Large intestine (tissue), 3 donors: ENCODE measurements at regions not wholly inside any gene's neighbourhood (a gene's known extent, or its start where the extent isn't known, plus 50 kb on each side); places are given as distances from the start of the nearest gene placed in this dataset.
"Not testable (repeated sequence)": the region's sequence is repeated elsewhere in the genome, so short reads cannot be mapped to it uniquely, and the experiment has no call there.

Experiments used
- DNase-seq, 2 donors: peaks; one replicate each; pipeline versions ENCODE4 v3.0.0 to v3.0.0-alpha.2; 2013
- H3K27ac ChIP-seq: one replicate; pipeline ENCODE4 v1.5.1; 2013; ENCODE audit warnings: low read length
- H3K27me3 ChIP-seq: 2 replicates; pipeline ENCODE4 v1.6.1; 2013; ENCODE audit warnings: low read length; ENCODE audit not compliant: control insufficient read depth, insufficient read depth
- H3K36me3 ChIP-seq: 2 replicates; pipeline ENCODE4 v1.6.1; 2013; ENCODE audit warnings: low read length; ENCODE audit not compliant: control insufficient read depth, insufficient read depth
- H3K4me1 ChIP-seq: one replicate; pipeline ENCODE4 v1.6.1; 2013; ENCODE audit warnings: low read length; ENCODE audit not compliant: control insufficient read depth, insufficient read depth
- H3K4me3 ChIP-seq: one replicate; pipeline ENCODE4 v1.5.1; 2013; ENCODE audit warnings: low read length
- H3K9me3 ChIP-seq: one replicate; pipeline ENCODE4 v1.6.1; 2013; ENCODE audit warnings: mild to moderate bottlenecking, low read depth, low read length, moderate library complexity; ENCODE audit not compliant: control insufficient read depth
- WGBS: methylation state at CpG from one replicate; pipeline ENCODE4 v1.1.5; 2013; ENCODE audit warnings: low lambda C conversion rate; ENCODE audit not compliant: insufficient coverage; 5-methylcytosine and 5-hydroxymethylcytosine counted together

DNA sequence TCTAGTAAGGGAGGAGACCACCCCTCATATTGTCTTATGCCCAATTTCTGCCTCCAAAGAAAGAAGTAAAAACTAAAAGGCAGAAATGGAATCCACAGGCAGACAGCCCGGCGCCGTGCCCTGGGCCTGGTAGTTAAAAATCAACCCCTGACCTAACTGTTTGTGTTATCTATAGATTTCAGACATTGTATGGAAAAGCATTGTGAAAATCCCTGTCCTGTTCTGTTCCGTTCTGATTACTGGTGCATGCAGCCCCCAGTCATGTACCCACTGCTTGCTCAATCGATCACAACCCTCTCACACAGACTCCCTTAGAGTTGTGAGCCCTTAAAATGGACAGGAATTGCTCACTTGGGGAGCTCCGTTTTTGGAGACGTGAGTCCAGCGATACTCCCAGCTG lies 204.0 kb downstream of the CWF19L2 start:
- H3K4me3 ChIP-seq, H3K27me3 ChIP-seq, DNase-seq, H3K9me3 ChIP-seq, H3K36me3 ChIP-seq, H3K27ac ChIP-seq, H3K4me1 ChIP-seq: not testable (repeated sequence)
- no CpG with 5 or more reads among the region's 8 CpGs for WGBS

DNA sequence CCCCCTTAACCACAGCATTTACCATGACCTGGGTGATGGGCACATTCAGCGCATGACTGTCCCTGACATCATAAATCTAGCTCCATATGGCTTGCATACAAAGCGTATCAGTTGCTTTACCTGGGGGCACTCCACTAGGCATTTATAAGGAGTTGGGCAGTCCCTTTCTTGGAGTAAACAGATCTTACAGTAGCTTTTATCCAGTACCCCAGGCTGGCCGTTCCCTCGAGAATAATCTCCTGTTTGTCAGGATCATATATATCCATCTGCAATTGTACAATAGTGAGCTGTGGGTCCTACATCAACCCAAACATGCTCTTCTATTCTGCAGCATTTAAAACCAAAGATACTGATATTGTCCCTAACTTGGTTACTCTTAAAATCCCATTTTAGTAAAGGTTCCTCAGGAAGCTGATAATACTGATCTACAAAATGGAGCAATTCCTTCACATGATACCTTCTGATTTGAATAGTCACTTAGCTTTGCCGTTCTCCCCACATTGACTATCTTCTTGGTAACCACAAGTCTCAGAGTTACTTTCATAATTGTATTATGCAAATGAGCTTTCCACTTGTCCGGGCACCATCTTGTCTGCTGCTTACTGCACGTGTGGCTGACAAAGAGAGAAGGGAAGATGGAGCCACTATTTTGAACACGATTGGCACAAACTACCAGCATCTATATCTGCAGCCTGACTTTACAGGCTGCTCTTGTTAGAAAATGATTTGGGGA lies 205.0 kb downstream of the CWF19L2 start:
- no peak for DNase-seq
- Histone ChIP-seq H3K4me3 (no peak overlapping the region), H3K27ac (no peak overlapping the region), H3K36me3 (no peaks in the 10 kb centered on the region), H3K4me1 (no peaks in the 10 kb centered on the region), H3K9me3 (no peaks in the 10 kb centered on the region), H3K27me3 (no peaks in the 10 kb centered on the region)
- WGBS, result 87% methylated on average over 3 of the region's 8 CpGs

DNA sequence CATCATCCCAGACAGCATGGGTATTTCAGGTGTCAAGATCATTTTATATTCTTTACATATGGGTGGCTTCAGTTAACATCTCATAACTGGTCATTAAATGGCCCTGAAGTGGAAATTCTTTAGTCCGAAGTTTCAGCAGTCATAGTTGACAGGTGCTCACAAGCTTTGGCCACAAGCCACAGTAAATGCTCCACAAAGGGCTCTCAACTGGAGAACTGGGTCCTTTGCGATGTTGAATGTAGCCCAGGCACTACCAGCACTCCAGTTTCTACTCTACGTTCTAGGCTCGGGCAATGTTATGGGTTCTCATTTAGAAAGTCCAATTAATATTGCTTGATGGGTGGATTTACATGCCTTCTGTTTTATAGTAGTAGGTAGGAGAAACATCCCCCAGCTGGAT lies 206.3 kb downstream of the CWF19L2 start:
- WGBS, result no CpG with 5 or more reads among the region's 4 CpGs
- Histone ChIP-seq H3K27me3 (no peaks in the 10 kb centered on the region), H3K4me3 (no peak overlapping the region), H3K9me3 (no peaks in the 10 kb centered on the region), H3K4me1 (no peaks in the 10 kb centered on the region), H3K27ac (no peak overlapping the region), H3K36me3 (no peaks in the 10 kb centered on the region)
- DNase-seq, result no peak

DNA sequence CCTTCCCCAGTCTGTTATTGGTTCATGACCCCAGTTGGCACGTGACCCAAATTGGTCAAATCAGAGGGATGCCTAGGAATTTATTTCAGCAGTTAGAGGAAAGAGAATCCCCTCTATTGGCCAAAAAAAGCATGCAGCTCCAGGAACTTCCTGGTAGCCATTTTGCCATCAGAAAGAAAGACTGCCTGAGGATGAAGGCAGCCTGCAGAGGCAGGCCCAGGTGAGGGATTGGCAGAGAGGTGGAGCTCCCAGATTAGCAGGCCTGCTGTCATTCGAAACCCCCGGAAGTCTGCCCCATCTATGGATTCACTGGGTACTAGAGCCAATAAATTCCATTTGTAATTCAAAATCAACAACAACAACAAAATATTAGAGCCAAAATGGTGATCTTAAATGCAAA lies 207.6 kb downstream of the CWF19L2 start:
- no CpG with 5 or more reads among the region's 3 CpGs for WGBS
- no peaks in the 10 kb centered on the region for H3K27me3 ChIP-seq
- DNase-seq, result no peak
- H3K4me1 ChIP-seq, result no peaks in the 10 kb centered on the region
- no peak overlapping the region for H3K4me3 ChIP-seq
- no peaks in the 10 kb centered on the region for H3K9me3 ChIP-seq
- H3K27ac ChIP-seq, result no peak overlapping the region
- H3K36me3 ChIP-seq, result no peaks in the 10 kb centered on the region

DNA sequence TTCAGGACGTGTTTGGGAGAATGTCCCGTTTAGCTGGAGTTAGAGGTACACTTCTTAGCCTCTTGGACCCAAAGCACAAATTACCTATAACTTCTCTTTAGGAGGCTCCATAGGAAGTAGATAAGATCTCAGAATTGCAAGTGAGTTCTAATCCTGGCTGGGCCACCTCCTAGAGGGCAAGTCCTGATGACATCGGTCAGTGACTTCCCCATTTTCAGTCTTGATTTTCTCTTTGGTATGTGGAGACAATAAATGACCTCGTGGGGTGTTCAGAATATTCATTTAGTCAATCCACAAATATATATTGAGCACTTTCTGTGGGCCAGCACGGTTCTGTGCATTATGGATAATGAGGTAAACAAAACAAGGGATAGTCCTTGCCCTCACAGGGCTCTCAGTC lies 208.6 kb downstream of the CWF19L2 start:
- Histone ChIP-seq H3K4me1 (no peaks in the 10 kb centered on the region), H3K9me3 (no peaks in the 10 kb centered on the region), H3K27ac (no peak overlapping the region), H3K4me3 (no peak overlapping the region), H3K36me3 (no peaks in the 10 kb centered on the region), H3K27me3 (no peaks in the 10 kb centered on the region)
- no CpG with 5 or more reads among the region's 5 CpGs for WGBS
- no peak for DNase-seq

DNA sequence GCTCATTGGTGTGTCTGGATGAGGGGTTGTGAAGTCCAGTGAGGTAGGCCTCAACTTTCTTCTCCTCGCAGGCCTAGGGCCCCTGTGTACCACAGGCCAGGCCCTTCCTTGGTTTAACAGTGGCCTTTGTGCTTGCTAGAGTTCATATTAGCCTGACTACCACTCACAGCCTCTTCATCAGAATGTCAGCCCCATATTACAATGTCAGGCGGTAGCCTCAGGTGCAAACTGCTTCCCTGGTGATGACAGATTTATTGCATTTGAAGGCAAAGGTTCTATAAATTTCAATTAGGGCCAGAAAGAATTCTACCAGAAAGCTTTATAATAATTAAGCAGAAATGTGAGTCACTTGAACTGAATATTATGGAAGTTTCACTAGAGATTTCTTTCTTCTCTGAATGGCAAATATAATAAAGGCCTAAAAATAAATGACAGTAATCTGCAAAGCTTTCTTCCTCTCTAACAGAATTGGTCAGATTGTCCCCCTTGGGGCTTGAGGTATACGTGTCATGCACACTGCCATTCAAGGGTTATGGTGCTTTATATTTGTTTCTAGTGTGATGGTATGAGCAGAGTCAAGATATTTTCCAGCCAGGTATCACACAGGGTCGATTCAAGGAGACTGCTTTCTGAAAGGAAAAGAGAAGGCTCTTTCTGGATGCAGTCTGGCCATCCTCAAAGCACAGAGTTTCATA lies 210.3 kb downstream of the CWF19L2 start:
- no peak overlapping the region for H3K27ac ChIP-seq
- H3K4me3 ChIP-seq, result no peak overlapping the region
- H3K27me3 ChIP-seq, result no peaks in the 10 kb centered on the region
- no CpG with 5 or more reads among the region's 4 CpGs for WGBS
- peak in 1 of 2 donors; percentile 69 for DNase-seq
- no peaks in the 10 kb centered on the region for H3K4me1 ChIP-seq
- no peaks in the 10 kb centered on the region for H3K36me3 ChIP-seq
- no peaks in the 10 kb centered on the region for H3K9me3 ChIP-seq

DNA sequence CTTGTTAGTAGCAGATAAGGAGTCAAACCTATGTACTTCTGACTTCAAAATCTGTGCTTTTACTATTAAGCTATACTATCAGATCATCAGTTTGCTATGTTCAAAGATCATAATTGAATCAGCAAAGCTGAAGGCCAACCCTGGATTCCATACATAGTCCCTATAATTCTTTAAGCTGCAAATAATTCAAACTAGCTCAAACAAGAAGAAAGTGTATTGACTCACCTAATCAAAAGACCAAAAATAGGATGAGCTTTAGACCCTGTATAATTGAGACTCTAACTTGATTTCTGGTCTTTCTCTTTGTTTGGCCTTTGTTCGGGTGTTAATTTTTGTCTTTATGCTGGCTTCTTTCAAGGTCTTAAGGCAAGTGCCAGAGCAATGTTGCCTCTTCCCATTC lies 213.7 kb downstream of the CWF19L2 start:
- no CpG with 5 or more reads among the region's 1 CpG for WGBS
- no peaks in the 10 kb centered on the region for H3K27me3 ChIP-seq
- DNase-seq, result no peak
- H3K4me3 ChIP-seq, result no peak overlapping the region
- H3K27ac ChIP-seq, result no peak overlapping the region
- H3K36me3 ChIP-seq, result no peaks in the 10 kb centered on the region
- H3K9me3 ChIP-seq, result no peaks in the 10 kb centered on the region
- H3K4me1 ChIP-seq, result no peaks in the 10 kb centered on the region

DNA sequence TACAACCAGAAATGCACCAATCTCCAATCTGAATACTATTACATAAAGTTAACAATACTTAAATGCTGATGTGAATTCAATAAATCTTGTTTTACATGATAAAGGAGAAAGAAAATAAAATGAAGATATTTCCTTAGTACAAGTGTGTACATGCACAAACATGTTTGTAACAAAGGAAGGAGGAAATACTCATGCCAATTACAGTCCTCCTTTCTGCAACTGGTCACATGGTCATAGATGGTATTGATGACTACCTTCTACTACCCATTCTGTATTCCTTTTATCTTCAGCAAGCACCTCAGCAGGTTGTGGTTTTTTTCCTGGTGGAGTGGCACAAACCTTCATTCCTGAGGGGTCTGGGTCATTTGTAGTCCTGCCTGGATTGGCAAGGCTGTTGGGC lies 214.2 kb upstream of the GUCY1A2 start:
- Histone ChIP-seq H3K9me3 (no peaks in the 10 kb centered on the region), H3K4me3 (no peak overlapping the region), H3K27ac (no peak overlapping the region), H3K27me3 (no peaks in the 10 kb centered on the region), H3K36me3 (no peaks in the 10 kb centered on the region), H3K4me1 (no peaks in the 10 kb centered on the region)
- no peak for DNase-seq

DNA sequence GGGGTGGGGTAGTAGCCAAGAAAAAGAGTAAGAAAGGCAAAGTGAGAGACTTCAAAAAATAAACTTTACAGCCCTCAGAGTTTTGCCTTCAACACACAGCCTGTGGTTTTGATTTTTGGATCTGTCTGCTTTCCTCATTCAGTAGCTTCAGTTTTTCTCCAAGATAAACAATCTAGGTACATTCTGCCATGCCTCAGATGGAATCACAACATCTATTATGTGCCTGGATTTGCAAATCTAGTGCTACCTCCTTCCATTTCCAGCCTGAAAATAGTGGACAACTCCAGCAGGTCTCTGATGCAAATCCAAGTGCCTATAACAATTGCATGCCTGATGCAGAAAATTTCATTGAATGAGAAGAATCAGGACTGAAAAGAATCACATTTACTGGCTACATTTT lies 206.6 kb upstream of the GUCY1A2 start:
- Histone ChIP-seq H3K27me3 (no peaks in the 10 kb centered on the region), H3K27ac (no peak overlapping the region), H3K36me3 (no peaks in the 10 kb centered on the region), H3K4me3 (no peak overlapping the region), H3K4me1 (peaks cover 9% of the 10 kb centered on the region), H3K9me3 (no peaks in the 10 kb centered on the region)
- DNase-seq, result no peak

DNA sequence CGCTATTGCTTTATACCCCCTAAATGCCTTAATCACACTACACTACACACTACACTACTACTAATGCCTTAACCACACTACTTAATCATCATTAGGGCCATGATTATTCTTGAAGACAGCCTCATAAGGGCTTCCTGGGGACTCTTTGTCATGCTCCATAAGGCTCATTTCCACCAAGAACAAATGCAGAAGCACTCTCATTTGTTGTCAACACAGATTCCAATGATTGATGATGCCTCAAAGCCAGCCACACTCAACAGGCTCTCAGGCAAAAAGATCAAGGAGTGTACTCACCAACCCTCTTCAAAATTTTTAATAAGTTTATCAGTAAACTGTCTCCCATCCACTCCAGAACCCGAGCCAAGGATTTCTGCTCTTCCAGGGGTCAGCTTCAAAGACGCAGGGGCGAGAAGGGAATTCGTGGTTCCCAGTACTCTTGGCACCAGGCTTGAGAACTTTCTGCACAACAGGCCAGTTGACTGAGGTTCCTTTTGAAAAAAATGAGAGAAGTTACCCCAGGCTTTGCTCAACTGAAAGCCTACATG lies 204.7 kb upstream of the GUCY1A2 start:
- no peaks in the 10 kb centered on the region for H3K27me3 ChIP-seq
- H3K27ac ChIP-seq, result no peak overlapping the region
- H3K4me3 ChIP-seq, result no peak overlapping the region
- no peaks in the 10 kb centered on the region for H3K36me3 ChIP-seq
- no peaks in the 10 kb centered on the region for H3K9me3 ChIP-seq
- no CpG with 5 or more reads among the region's 5 CpGs for WGBS
- peaks cover 17% of the 10 kb centered on the region for H3K4me1 ChIP-seq
- no peak for DNase-seq

DNA sequence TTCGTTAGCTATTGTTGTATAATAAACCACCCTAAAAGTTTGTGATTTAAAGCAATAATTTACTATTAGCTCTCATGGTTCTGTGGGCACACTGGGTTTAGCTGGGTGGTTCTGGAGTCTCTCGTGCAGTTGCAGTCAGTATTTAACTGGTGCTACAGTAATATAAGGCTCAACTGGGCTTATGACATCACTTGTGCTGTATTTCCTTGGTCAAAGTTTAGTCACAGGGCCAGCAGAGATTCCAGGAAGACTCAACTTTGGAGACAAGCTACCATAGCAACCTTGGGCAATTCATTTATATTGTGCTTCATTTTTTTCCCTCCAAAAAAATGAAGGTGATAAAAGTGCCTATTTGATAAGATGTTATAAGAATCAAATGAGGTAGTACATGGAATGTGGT lies 204.2 kb upstream of the GUCY1A2 start:
- DNase-seq, result peak; percentile 27 to 83
- H3K27me3 ChIP-seq, result no peaks in the 10 kb centered on the region
- H3K36me3 ChIP-seq, result no peaks in the 10 kb centered on the region
- no CpG with 5 or more reads among the region's 2 CpGs for WGBS
- peaks cover 17% of the 10 kb centered on the region for H3K4me1 ChIP-seq
- peak overlapping the region; percentile 60 for H3K27ac ChIP-seq
- no peaks in the 10 kb centered on the region for H3K9me3 ChIP-seq
- H3K4me3 ChIP-seq, result no peak overlapping the region
